ENCODE measurements at regions not wholly inside any gene's neighbourhood (a gene's known extent, or its start where the extent isn't known, plus 50 kb on each side); places are given as distances from the start of the nearest gene placed in this dataset.
"Not testable (repeated sequence)": the region's sequence is repeated elsewhere in the genome, so short reads cannot be mapped to it uniquely, and the experiment has no call there.

DNA sequence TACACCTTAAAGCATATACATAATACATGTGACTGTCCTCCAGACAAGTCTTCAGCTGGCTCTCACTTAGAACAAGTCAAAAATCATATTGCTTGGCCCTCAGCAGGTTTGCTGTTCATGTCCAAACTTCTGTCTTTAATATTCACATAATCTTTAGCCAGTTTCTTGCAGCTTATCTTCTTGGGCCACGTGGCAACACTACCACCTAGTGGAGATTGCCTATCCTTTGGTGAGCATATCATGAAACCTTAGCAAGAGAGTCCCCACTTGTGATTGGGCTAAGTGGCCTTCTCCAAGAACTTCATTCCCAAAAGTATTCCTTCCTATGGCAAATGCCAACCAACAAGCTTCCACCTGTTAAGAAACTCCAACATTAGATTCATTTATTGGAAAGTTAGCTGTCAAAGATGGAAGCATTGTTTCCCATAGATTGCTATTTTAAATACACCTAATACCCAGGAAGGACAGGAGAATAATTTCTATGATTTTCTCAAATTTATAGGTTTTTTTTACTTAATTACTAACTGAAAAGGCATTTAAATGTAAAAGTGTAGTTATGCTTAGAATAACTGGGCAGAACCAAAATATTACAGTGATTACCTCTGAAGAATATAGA is 231.9 kb upstream of the INTU start:
- DNase-seq (ENCODE audit: low read depth) = peak; percentile 77
- TF ChIP-seq, protein P1, sequence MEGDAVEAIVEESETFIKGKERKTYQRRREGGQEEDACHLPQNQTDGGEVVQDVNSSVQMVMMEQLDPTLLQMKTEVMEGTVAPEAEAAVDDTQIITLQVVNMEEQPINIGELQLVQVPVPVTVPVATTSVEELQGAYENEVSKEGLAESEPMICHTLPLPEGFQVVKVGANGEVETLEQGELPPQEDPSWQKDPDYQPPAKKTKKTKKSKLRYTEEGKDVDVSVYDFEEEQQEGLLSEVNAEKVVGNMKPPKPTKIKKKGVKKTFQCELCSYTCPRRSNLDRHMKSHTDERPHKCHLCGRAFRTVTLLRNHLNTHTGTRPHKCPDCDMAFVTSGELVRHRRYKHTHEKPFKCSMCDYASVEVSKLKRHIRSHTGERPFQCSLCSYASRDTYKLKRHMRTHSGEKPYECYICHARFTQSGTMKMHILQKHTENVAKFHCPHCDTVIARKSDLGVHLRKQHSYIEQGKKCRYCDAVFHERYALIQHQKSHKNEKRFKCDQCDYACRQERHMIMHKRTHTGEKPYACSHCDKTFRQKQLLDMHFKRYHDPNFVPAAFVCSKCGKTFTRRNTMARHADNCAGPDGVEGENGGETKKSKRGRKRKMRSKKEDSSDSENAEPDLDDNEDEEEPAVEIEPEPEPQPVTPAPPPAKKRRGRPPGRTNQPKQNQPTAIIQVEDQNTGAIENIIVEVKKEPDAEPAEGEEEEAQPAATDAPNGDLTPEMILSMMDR (IDR thresholded peaks at IDR 0.05; ENCODE audit: insufficient read depth, low read depth, low read length) = peak; percentile 89
- no peak overlapping the region for H3K4me3 ChIP-seq (ENCODE audit: low read depth, low read length)

DNA sequence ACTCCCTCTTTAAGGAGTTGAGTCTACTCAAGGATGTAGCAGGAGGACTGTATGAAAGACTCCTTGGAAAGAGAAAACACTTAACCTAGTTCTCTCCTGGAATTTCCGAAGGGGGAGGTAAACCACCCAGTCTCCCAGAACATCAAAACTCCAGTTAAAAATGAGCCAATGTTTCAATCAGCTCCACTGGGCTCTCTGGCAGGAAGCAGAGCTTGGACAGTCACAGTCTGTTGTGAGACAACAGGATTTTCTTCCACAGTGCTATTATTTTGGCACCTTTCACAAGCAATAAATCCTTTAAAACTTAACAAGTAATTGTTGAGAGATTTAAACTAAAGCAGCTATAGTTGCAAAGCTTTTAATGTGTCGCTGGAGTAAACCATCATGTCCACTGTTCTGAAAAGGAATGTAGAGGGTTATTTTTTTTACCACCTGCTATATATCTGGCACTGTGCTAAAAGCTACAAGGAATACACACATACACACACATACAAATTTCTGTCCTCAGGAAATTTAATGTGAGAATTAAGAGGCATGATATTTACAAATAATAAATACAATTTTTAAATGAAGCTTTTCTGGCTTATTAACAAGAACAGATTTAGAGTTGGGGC is 229.2 kb upstream of the INTU start:
- TF ChIP-seq, protein P1 (IDR thresholded peaks at IDR 0.05; ENCODE audit: insufficient read depth, low read depth, low read length) = no peak
- no peak overlapping the region for H3K4me3 ChIP-seq (ENCODE audit: low read depth, low read length)
- no peak for DNase-seq (ENCODE audit: low read depth)

DNA sequence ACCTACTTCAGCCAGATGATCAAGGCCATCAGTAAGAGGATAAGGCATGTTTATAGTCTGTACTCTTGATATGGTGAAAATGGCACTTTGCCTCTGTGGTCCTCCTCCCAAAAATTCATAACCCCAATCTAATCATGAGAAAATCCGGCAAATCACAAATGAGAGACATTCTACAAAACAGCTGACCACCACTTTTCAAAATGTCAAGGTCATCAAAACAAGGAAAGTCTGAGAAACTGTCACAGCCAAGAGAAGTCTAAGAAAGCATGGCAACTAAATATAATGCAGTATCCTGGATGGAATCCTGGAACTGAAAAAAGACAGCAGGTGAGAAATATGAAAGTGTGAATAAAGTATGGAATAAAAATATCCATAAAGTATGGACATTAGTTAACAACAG is 226.6 kb upstream of the INTU start:
- TF ChIP-seq, protein P1 (IDR thresholded peaks at IDR 0.05; ENCODE audit: insufficient read depth, low read depth, low read length) = no peak
- no peak overlapping the region for H3K4me3 ChIP-seq (ENCODE audit: low read depth, low read length)
- no peak for DNase-seq (ENCODE audit: low read depth)

DNA sequence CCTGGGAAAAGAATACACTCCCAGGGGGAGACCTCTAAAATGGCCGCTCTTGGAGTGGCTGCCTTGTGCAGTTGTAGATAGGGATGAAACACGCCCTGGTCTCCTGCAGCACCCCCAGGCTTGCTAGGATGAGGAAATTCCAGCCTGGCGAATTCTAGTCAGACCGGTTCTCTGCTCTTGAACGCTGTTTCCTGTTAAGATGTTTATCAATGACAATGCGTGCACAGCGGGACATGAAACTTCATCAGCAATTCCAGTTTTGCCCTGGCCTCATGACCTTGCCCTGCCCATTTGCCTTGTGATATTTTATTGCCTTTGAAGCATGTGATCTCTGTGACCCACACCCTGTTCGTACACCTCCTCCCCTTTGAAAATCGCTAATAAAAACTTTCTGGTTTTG is 225.2 kb upstream of the INTU start:
- not testable (repeated sequence) for H3K4me3 ChIP-seq (ENCODE audit: low read depth, low read length); DNase-seq (ENCODE audit: low read depth)

DNA sequence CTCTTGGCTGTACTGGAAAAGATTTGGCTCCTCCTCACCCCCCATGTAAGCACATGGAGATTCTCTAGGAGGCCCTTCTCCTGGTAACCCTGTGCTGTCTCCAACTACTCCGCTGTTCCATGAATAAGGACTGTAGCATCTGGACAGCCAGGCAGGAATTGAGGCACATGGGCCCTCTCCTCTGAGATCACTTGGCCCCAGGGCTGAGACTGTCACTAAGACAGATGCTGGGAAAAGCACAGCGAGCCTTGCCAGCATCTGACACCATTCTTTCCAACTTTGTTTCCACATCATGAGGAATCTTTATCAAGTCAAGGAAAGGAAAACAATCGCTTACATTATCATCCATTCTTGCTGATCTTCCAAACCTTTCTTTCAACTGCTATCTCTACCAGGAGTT is 222.6 kb upstream of the INTU start:
- no peak overlapping the region for H3K4me3 ChIP-seq (ENCODE audit: low read depth, low read length)
- TF ChIP-seq, protein P1 (IDR thresholded peaks at IDR 0.05; ENCODE audit: insufficient read depth, low read depth, low read length) = no peak
- peak; percentile 24 for DNase-seq (ENCODE audit: low read depth)

DNA sequence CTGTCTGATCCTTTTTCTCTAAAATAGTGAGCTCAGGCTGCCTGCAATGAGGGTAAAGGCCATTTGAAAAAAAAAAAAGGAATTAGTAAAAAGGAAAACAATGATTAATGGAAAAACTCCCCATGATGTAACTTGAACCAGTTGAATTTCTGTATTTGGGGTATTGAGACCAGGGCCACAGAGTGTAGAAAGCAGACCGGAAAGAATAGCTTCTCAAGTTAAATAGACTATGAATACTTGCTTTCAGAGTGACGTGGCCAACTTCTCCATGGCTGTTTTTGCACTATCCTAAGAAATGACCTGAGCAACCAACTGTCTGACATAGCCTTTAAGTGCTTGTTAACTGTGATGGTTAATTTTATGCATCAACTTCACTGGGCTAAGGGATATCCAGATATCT is 222.1 kb upstream of the INTU start:
- TF ChIP-seq, protein P1 (IDR thresholded peaks at IDR 0.05; ENCODE audit: insufficient read depth, low read depth, low read length) = no peak
- no peak for DNase-seq (ENCODE audit: low read depth)
- H3K4me3 ChIP-seq (ENCODE audit: low read depth, low read length) = no peak overlapping the region

DNA sequence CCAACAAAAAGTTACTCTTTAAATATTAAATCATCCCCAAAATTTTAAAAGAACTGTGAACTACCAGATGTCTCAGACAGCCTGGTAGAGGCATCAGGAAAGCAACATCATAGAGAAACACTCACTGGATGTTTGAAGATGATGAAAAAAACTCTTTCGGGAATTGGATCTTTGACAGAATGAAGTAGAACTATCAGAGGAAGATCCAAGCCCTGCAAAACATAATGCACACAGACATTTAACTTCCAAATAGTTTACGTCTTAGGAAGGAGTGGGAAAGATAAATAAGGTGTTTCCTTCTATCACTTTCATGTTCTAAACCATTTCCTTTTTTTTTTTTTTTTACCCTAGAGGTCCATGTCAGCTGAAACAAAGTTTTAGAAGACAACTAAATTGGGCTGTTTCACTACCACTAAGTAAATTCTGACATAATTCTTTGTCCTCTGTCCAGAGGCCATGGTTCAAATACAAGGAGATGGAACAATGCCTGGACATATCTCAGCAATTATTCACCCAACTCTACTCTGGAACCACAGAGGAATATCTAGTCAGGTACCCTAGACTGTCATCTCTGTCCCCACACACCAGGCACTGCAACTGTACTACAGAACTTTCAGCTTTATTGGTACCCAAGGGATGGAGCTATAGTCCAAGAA is 217.7 kb upstream of the INTU start:
- H3K4me3 ChIP-seq (ENCODE audit: low read depth, low read length) = no peak overlapping the region
- no peak for DNase-seq (ENCODE audit: low read depth)
- TF ChIP-seq, protein P1 (IDR thresholded peaks at IDR 0.05; ENCODE audit: insufficient read depth, low read depth, low read length) = no peak

Data from fibroblast of villous mesenchyme (primary cell).